HepG2 (cell line): ENCODE measurements at regions not wholly inside any gene's neighbourhood (a gene's known extent, or its start where the extent isn't known, plus 50 kb on each side); places are given as distances from the start of the nearest gene placed in this dataset.

ENCODE experiments used
- ATAC-seq: fragments of 200-7000 bp; cut with Tn5 transposase; 3 replicates; pipeline ENCODE4 v1.9.1; 2020; ENCODE audit warnings: mild to moderate bottlenecking, moderate library complexity
- BruUV-seq: library from RNA; stranded (reverse); fragments of 400-500 nt; replicated peaks from 2 replicates; lab custom pipeline; 2021; lab: Mats Ljungman, UMichigan
- CTCF ChIA-PET: fragments of 300-600 bp; formaldehyde crosslinking; extraction: SDS; loops from one replicate; lab custom pipeline; 2021; ENCODE audit warnings: low total read pairs, inconsistent platforms, low intra/inter-chr PET ratio; lab: Yijun Ruan, JAX
- POLR2A ChIA-PET: fragments of 350-600 bp; sonication (Branson Sonifier 250); formaldehyde crosslinking; loops from one replicate; lab custom pipeline; 2020; ENCODE audit warnings: antibody characterized with exemption, inconsistent platforms; lab: Yijun Ruan, JAX
- DNase-seq: peaks from one replicate; pipeline ENCODE4 v3.0.0-alpha.2; 2015; ENCODE audit warnings: low spot score
- FAIRE-seq: peaks from 3 replicates; lab custom pipeline; 2011; peaks lifted over from hg19 to GRCh38; lab: Jason Lieb, UNC
- H2AFZ ChIP-seq: one replicate; pipeline ENCODE4 v1.6.1; 2011; ENCODE audit warnings: low read length, inconsistent platforms
- H3K27ac ChIP-seq: fragments of 300-600 bp; 3 replicates; pipeline ENCODE4 v1.8.0; 2011; ENCODE audit warnings: mixed run types, mild to moderate bottlenecking, mixed read lengths, low read length, inconsistent platforms; ENCODE audit not compliant: insufficient read depth; ENCODE audit errors: extremely low read length
- H3K27me3 ChIP-seq, 2 experiments: fragments of 200-600 bp in 1 of 2; 2 replicates in 1 of 2; 3 replicates in 1 of 2; pipeline versions ENCODE4 v1.6.0 to v1.8.0; 2011; ENCODE audit warnings: low read length in 2 of 2, mild to moderate bottlenecking in 2 of 2, moderate library complexity in 2 of 2, inconsistent platforms in 1 of 2; ENCODE audit not compliant: insufficient read depth in 2 of 2, control insufficient read depth in 1 of 2
- H3K36me3 ChIP-seq, 2 experiments: fragments of 200-600 bp in 1 of 2; replicated peaks in 1 of 2; 2 replicates in 1 of 2; 3 replicates in 1 of 2; pipeline versions ENCODE4 v1.5.1 to v1.8.0; 2011; ENCODE audit warnings: low read length in 2 of 2, inconsistent platforms in 1 of 2; ENCODE audit not compliant: insufficient read depth in 2 of 2, control insufficient read depth in 1 of 2
- H3K4me1 ChIP-seq: 2 replicates; pipeline ENCODE4 v1.5.1; 2012; ENCODE audit warnings: low read length, inconsistent platforms; ENCODE audit not compliant: insufficient read depth
- H3K4me2 ChIP-seq: 2 replicates; pipeline ENCODE4 v1.6.0; 2011; ENCODE audit warnings: low read depth, low read length, inconsistent platforms
- H3K4me3 ChIP-seq, 3 experiments: fragments of 200-600 bp in 1 of 3; sonication (generic), shearing (Covaris generic) in 1 of 3; replicated peaks in 1 of 3; 2 replicates each; pipeline ENCODE4 v1.5.1; 2011 to 2016; ENCODE audit warnings: low read length in 3 of 3, inconsistent platforms in 2 of 3, low read depth in 2 of 3, mild to moderate bottlenecking in 2 of 3, control low read depth in 1 of 3, mixed read lengths in 1 of 3; ENCODE audit not compliant: insufficient read depth in 1 of 3
- H3K79me2 ChIP-seq: one replicate; pipeline ENCODE4 v1.6.1; 2011; ENCODE audit warnings: low read length, inconsistent platforms; ENCODE audit not compliant: insufficient read depth
- H3K9ac ChIP-seq: 2 replicates; pipeline ENCODE4 v1.6.0; 2011; ENCODE audit warnings: mild to moderate bottlenecking, low read depth, low read length, inconsistent platforms; ENCODE audit not compliant: insufficient read depth
- H3K9me3 ChIP-seq: 2 replicates; pipeline ENCODE4 v1.5.1; 2012; ENCODE audit warnings: mild to moderate bottlenecking, low read length
- H4K20me1 ChIP-seq: 2 replicates; pipeline ENCODE4 v1.6.0; 2011; ENCODE audit warnings: inconsistent platforms, mild to moderate bottlenecking, low read length, moderate library complexity; ENCODE audit not compliant: insufficient read depth
- AKNA ChIP-seq: sonication (generic); formaldehyde crosslinking; IDR thresholded peaks from 2 replicates; pipeline ENCODE4 v1.4.0; 2020; ENCODE audit warnings: missing genetic modification reagents, borderline replicate concordance
- CC2D1A ChIP-seq: sonication (generic); formaldehyde crosslinking; IDR thresholded peaks from 2 replicates; pipeline ENCODE4 v1.8.1; 2023; ENCODE audit warnings: mild to moderate bottlenecking, missing genetic modification reagents
- HES4 ChIP-seq: sonication (generic); formaldehyde crosslinking; IDR thresholded peaks from 2 replicates; pipeline ENCODE4 v1.9.0; 2021; ENCODE audit warnings: mild to moderate bottlenecking, missing genetic modification reagents, borderline replicate concordance
- KDM3A ChIP-seq: IDR thresholded peaks from 2 replicates; pipeline ENCODE4 v1.6.1; 2018; ENCODE audit warnings: low read depth, missing compliant biosample characterization
- KLF12 ChIP-seq: sonication (generic); formaldehyde crosslinking; IDR thresholded peaks from 2 replicates; pipeline ENCODE4 v1.4.0; 2020; ENCODE audit warnings: missing genetic modification reagents, borderline replicate concordance
- NFIB ChIP-seq: sonication (generic); formaldehyde crosslinking; IDR thresholded peaks from 2 replicates; pipeline ENCODE4 v1.9.0; 2021; ENCODE audit warnings: missing genetic modification reagents, mild to moderate bottlenecking, borderline replicate concordance
- STAG1 ChIP-seq: sonication (generic); formaldehyde crosslinking; IDR thresholded peaks from 2 replicates; pipeline ENCODE4 v1.4.0; 2020; ENCODE audit warnings: missing genetic modification reagents
- ZNF335 ChIP-seq: sonication (generic); formaldehyde crosslinking; IDR thresholded peaks from 2 replicates; pipeline ENCODE4 v1.4.0; 2020; ENCODE audit warnings: missing genetic modification reagents
- ZNF343 ChIP-seq: sonication (generic); formaldehyde crosslinking; IDR thresholded peaks from 2 replicates; pipeline ENCODE4 v1.4.0; 2020; ENCODE audit warnings: mild to moderate bottlenecking, missing genetic modification reagents
- ZNF883 ChIP-seq: sonication (generic); formaldehyde crosslinking; IDR thresholded peaks from 2 replicates; pipeline ENCODE4 v1.5.1; 2020; ENCODE audit warnings: mild to moderate bottlenecking, missing genetic modification reagents; ENCODE audit errors: not compliant biosample characterization
- WGBS: methylation state at CpG from one replicate; pipeline ENCODE4 v1.1.6; 2017; ENCODE audit warnings: low lambda C conversion rate; 5-methylcytosine and 5-hydroxymethylcytosine counted together
- in situ Hi-C: cut with HindIII; loops from 2 replicates; pipeline ENCODE4 v1.10.0; 2017; ENCODE audit warnings: low pct_unique_long_range_greater_than_20kb; ENCODE audit not compliant: extremely low pct_ligation_motif_present
- intact Hi-C: fragments of 100-400 bp; cut with micrococcal nuclease; formaldehyde crosslinking; loops from one replicate; pipeline ENCODE4 v1.10.0; 2022; ENCODE audit not compliant: unreplicated experiment

DNA sequence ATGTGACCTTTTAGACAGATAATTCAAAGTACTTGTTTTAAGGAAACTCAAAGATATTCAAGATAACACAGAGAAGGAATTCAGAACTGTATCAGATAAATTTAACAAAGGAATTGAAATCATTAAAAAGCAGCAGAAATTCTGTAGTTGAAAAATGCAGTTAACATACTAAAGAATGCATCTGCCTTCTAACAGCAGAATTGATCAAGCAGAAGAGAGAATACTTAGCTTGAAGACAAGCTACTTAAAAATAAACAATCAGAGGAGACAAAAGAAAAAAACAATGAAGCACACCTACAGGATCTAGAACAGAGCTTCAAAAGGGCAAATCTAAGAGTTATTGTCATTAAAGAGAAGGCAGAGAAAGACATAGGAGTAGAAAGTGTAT is 123.0 kb upstream of the TET2 start (continued):
- TF ChIP-seq NFIB (CRISPR knock-in tag) (no peak), KLF12 (CRISPR knock-in tag) (no peak), ZNF343 (CRISPR knock-in tag) (no peak), AKNA (CRISPR knock-in tag) (no peak), KDM3A (CRISPR knock-in tag) (no peak)

GRCh38 chr4:105025263-105026017 is 121.2 kb upstream of the TET2 start:
- H3K4me2 ChIP-seq: no peak overlapping the region
- CTCF ChIA-PET: no interaction called here
- H4K20me1 ChIP-seq: no peaks in the 10 kb centered on the region
- H3K27ac ChIP-seq: no peak overlapping the region
- H3K4me1 ChIP-seq: no peaks in the 10 kb centered on the region
- WGBS: 0% methylated on average over 2 of the region's 2 CpGs
- BruUV-seq: no TSS peak
- POLR2A ChIA-PET: no interaction called here
- H3K4me3 ChIP-seq: no peak overlapping the region
- DNase-seq (no peak), ATAC-seq (peak; percentile 56), FAIRE-seq (no peak)
- H3K36me3 ChIP-seq: no peaks in the 10 kb centered on the region
- H3K27me3 ChIP-seq: no peaks in the 10 kb centered on the region
- intact Hi-C loops (no loop called here), in situ Hi-C loops (no loop called here)
- H3K9ac ChIP-seq: no peak overlapping the region
- H3K9me3 ChIP-seq: no peaks in the 10 kb centered on the region
- no peak overlapping the region for H2AFZ ChIP-seq
- TF ChIP-seq ZNF335 (CRISPR knock-in tag): no peak
- no peak for TF ChIP-seq CC2D1A (CRISPR knock-in tag)
- TF ChIP-seq HES4 (CRISPR knock-in tag): no peak
- TF ChIP-seq STAG1: 0 out of 2 replicates have a peak, but pooled peaks have one; percentile 7
- no peak for TF ChIP-seq ZNF883 (CRISPR knock-in tag)
- no peaks in the 10 kb centered on the region for H3K79me2 ChIP-seq
